ENCODE measurements at regions not wholly inside any gene's neighbourhood (a gene's known extent, or its start where the extent isn't known, plus 50 kb on each side); places are given as distances from the start of the nearest gene placed in this dataset.

DNA sequence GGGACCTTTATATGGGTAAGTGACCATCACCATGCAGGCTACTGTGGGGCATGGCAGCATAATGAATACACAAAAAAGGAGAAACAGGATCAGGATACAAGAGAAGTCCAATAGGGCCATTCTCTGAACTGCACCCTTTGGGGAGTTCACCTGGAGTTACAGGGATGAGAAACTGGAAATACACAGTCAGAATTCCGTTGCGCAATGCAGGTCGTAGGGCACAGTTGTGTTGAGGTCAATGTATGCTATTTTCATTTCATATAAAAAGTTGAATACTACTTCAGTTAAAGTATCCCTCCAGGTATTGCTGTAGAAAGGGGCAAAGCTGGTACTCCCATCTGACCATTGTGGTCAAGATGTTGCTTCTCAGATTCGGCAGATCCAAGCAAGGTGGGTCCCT is 471.4 kb downstream of the DMRT2 start:
- TF ChIP-seq CTCF (conservative IDR thresholded peaks at IDR 0.05; ENCODE audit: low read depth, low read length) (no peak), EZH2 (IDR thresholded peaks at IDR 0.05; ENCODE audit: low read length, unreplicated experiment) (no peak), EZH2phosphoT487 (IDR thresholded peaks at IDR 0.05; ENCODE audit: borderline replicate concordance, low read length) (no peak)
